BE2C (cell line): ENCODE measurements at regions not wholly inside any gene's neighbourhood (a gene's known extent, or its start where the extent isn't known, plus 50 kb on each side); places are given as distances from the start of the nearest gene placed in this dataset.

Experiments used
- DNase-seq: peaks from one replicate; pipeline ENCODE4 v3.0.0-alpha.2; 2020
- H3K27me3 ChIP-seq: fragments of 250-450 bp; sonication (Bioruptor Pico); 2 replicates; pipeline ENCODE4 v1.5.1; 2020; ENCODE audit warnings: mild to moderate bottlenecking
- H3K36me3 ChIP-seq: fragments of 250-450 bp; sonication (Bioruptor Pico); 2 replicates; pipeline ENCODE4 v1.5.1; 2020; ENCODE audit warnings: mild to moderate bottlenecking
- H3K4me1 ChIP-seq: fragments of 250-450 bp; sonication (Bioruptor Pico); 2 replicates; pipeline ENCODE4 v1.5.1; 2020
- H3K4me3 ChIP-seq: 2 replicates; pipeline ENCODE4 v1.5.1; 2011; ENCODE audit warnings: low read depth, low read length
- H3K9me3 ChIP-seq: fragments of 250-450 bp; sonication (Bioruptor Pico); 2 replicates; pipeline ENCODE4 v1.5.1; 2020
- TF ChIP-seq, protein P1 (sequence below): IDR thresholded peaks from 2 replicates; pipeline ENCODE4 v1.5.1; 2012; ENCODE audit warnings: mild to moderate bottlenecking, low read depth, low read length

DNA sequence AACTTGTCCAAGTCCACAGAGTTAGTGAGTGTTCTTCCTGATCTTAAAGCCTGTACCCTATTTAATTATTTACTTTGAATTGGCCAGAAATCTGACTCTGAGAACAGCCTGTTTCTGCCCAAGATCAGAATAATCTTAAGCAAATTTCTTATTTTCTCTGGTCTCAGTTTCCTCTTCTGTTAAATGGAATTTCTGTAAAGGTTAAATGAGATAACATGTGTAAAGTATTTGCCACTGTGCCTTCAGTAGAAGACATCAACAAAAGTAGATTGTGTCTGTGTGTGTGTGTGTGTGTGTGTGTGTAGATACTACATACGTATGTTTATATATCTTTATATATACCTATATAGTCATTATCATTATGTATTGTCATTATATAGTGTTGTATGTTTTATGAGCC is 124.2 kb upstream of the FGGY start:
- Histone ChIP-seq H3K9me3 (no peaks in the 10 kb centered on the region), H3K4me3 (no peak overlapping the region), H3K27me3 (no peaks in the 10 kb centered on the region), H3K4me1 (no peaks in the 10 kb centered on the region), H3K36me3 (no peaks in the 10 kb centered on the region)
- DNase-seq = no peak
- TF ChIP-seq, protein P1, sequence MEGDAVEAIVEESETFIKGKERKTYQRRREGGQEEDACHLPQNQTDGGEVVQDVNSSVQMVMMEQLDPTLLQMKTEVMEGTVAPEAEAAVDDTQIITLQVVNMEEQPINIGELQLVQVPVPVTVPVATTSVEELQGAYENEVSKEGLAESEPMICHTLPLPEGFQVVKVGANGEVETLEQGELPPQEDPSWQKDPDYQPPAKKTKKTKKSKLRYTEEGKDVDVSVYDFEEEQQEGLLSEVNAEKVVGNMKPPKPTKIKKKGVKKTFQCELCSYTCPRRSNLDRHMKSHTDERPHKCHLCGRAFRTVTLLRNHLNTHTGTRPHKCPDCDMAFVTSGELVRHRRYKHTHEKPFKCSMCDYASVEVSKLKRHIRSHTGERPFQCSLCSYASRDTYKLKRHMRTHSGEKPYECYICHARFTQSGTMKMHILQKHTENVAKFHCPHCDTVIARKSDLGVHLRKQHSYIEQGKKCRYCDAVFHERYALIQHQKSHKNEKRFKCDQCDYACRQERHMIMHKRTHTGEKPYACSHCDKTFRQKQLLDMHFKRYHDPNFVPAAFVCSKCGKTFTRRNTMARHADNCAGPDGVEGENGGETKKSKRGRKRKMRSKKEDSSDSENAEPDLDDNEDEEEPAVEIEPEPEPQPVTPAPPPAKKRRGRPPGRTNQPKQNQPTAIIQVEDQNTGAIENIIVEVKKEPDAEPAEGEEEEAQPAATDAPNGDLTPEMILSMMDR = no peak

DNA sequence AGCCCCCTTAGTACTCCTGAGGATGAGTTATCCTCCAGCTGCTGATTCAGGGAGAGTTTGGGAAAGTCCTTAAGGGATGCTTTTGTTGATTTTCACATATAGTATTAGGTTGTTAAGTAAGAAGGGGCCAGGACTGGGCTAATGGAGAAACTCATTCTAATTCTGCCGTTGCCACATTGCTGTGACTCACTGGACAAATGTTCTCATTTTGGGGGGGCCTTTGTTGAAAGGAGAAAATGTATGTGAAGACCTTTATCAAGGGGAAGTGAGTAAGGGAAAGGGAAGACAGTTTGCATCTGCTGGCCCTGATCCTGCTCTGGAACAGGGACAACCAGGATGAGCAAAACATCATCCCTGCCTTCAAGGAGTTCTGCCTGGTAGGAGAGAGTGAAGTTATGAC is 123.2 kb upstream of the FGGY start:
- H3K36me3 ChIP-seq = no peaks in the 10 kb centered on the region
- H3K9me3 ChIP-seq = no peaks in the 10 kb centered on the region
- DNase-seq = no peak
- no peaks in the 10 kb centered on the region for H3K4me1 ChIP-seq
- TF ChIP-seq, protein P1 = no peak
- no peaks in the 10 kb centered on the region for H3K27me3 ChIP-seq
- no peak overlapping the region for H3K4me3 ChIP-seq

DNA sequence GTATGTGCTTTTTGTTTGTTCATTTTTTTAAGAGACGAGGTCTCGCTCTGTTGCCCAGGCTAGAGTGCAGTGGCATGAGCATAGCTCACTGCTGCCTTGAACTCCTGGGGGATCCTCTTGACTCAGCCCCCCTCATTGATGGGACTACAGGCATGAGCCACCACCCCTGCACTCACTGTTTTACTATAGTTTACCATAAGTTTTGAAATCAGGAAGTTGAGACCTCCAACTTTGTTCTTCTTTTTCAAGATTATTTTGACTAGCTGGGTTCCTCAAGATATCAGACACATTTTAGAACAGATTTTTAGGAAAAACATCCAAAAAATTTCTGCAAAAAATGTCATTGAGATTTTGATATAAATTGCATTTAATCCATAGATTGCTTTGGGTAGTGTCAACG is 120.4 kb upstream of the FGGY start:
- no peaks in the 10 kb centered on the region for H3K4me1 ChIP-seq
- no peaks in the 10 kb centered on the region for H3K9me3 ChIP-seq
- no peaks in the 10 kb centered on the region for H3K27me3 ChIP-seq
- TF ChIP-seq, protein P1 = no peak
- no peak for DNase-seq
- H3K36me3 ChIP-seq = no peaks in the 10 kb centered on the region
- no peak overlapping the region for H3K4me3 ChIP-seq

DNA sequence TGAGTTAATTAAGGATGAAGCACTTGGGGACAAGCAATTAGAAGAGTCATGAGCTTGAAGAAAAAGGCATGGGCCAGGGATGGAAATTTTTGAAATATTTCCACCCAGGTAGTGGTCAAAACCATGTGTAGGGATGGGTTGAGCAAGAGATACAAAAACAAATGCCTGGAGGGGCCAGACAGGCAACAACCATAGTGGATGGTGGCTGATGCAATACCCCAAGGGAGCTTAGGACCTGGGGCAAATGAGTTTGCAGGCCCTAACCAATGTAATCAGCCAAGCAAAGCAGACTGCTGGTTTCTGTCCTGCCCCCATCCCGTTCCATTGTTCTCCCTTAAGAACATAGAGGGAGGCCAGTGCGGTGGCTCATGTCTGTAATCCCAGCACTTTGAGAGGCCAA is 119.1 kb upstream of the FGGY start:
- Histone ChIP-seq H3K27me3 (no peaks in the 10 kb centered on the region), H3K9me3 (no peaks in the 10 kb centered on the region), H3K36me3 (no peaks in the 10 kb centered on the region), H3K4me3 (no peak overlapping the region), H3K4me1 (no peaks in the 10 kb centered on the region)
- TF ChIP-seq, protein P1 = no peak
- peak; percentile 5 for DNase-seq

DNA sequence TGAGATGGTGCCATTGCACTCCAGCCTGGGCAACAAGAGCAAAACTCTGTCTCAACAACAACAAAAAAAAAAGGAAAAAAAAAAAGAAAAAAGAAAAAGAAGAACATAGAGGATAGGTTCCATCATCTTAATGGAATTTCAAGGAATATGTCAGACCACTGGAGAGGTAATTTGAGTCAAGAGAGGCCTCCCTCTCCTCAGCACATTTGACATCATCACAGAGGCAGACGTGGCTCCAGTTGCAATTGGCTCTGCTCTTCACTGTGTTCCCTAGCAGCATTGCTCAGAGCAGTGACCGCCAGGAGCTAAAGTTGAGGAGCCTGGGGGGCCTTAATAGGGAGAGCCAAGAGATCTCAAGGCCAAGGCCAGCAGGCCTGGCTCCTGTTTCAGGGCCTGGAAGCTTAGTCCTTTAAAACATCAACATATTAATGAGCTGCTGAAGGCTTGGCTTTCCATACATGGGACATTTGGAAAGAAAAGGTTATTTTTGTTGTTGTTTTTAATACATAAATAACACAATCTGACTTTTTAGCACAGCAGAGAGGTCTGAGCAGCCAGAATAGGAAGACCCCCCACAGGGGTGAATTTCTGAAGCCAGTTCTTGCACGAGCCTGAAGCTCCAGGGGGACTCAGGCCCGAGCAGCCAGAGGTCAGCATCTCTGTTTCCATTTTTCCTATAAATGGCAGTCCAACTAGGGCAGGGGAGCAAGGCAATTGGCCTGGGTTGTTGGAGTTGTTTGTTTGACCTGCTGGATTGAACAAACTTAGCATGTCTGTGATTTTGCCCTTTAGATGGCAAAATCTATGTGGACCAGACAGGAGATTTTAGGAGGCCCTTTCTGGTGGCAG is 118.3 kb upstream of the FGGY start:
- TF ChIP-seq, protein P1 = no peak
- Histone ChIP-seq H3K27me3 (no peaks in the 10 kb centered on the region), H3K4me1 (no peaks in the 10 kb centered on the region), H3K9me3 (no peaks in the 10 kb centered on the region), H3K4me3 (no peak overlapping the region), H3K36me3 (no peaks in the 10 kb centered on the region)
- no peak for DNase-seq

DNA sequence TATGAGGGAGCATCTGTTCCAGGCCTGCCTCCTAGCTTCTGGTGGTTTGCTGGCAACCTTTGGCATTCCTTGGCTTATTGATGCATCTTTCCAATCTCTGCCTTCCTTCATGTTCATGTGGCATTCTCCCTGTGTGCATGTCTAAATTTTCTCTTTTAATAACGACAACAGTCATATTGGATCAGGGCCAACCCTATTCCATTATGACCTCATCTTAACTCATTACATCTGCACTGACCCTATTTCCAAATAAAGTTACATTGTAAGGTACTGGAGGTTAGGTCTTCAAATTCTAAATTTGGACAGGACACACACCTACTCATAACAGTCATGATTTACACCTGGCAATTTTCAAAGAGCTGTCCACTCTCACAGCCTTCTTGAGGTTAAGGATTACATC is 117.2 kb upstream of the FGGY start:
- Histone ChIP-seq H3K36me3 (no peaks in the 10 kb centered on the region), H3K4me1 (no peaks in the 10 kb centered on the region), H3K4me3 (no peak overlapping the region), H3K27me3 (no peaks in the 10 kb centered on the region), H3K9me3 (no peaks in the 10 kb centered on the region)
- TF ChIP-seq, protein P1 = no peak
- no peak for DNase-seq
